Neuronal stem cell (in vitro differentiated cells): ENCODE measurements at regions not wholly inside any gene's neighbourhood (a gene's known extent, or its start where the extent isn't known, plus 50 kb on each side); places are given as distances from the start of the nearest gene placed in this dataset.

Experiments used
- DNase-seq: peaks from one replicate; pipeline ENCODE4 v3.0.0-alpha.2; 2013; ENCODE audit warnings: low spot score
- H2AFZ ChIP-seq: one replicate; pipeline ENCODE4 v1.6.1; 2013; ENCODE audit warnings: mild to moderate bottlenecking, low read length, inconsistent platforms
- H2AK5ac ChIP-seq: 2 replicates; pipeline ENCODE4 v1.6.1; 2013; ENCODE audit warnings: low read depth, mild to moderate bottlenecking, inconsistent platforms, low read length, moderate library complexity, mixed read lengths
- H2BK120ac ChIP-seq: 2 replicates; pipeline ENCODE4 v1.6.1; 2013; ENCODE audit warnings: low read depth, mild to moderate bottlenecking, inconsistent platforms, low read length, moderate library complexity, mixed read lengths
- H2BK12ac ChIP-seq: one replicate; pipeline ENCODE4 v1.6.1; 2013; ENCODE audit warnings: low read length, inconsistent platforms
- H2BK15ac ChIP-seq: 2 replicates; pipeline ENCODE4 v1.6.1; 2013; ENCODE audit warnings: mild to moderate bottlenecking, low read length, inconsistent platforms, mixed read lengths
- H2BK5ac ChIP-seq: one replicate; pipeline ENCODE4 v1.6.1; 2013; ENCODE audit warnings: inconsistent platforms, mild to moderate bottlenecking, low read length, moderate library complexity
- H3K14ac ChIP-seq: one replicate; pipeline ENCODE4 v1.6.1; 2013; ENCODE audit warnings: low read length, inconsistent platforms
- H3K18ac ChIP-seq: 2 replicates; pipeline ENCODE4 v1.6.1; 2013; ENCODE audit warnings: low read length, inconsistent platforms
- H3K23ac ChIP-seq: 2 replicates; pipeline ENCODE4 v1.6.1; 2013; ENCODE audit warnings: low read depth, mild to moderate bottlenecking, mixed read lengths, low read length, inconsistent platforms; ENCODE audit not compliant: poor library complexity
- H3K27ac ChIP-seq: replicated peaks from 3 replicates; pipeline ENCODE4 v1.5.1; 2013; ENCODE audit warnings: low read length, inconsistent platforms
- H3K27me3 ChIP-seq, 3 experiments: 2 replicates each; pipeline ENCODE4 v1.6.1; 2013; ENCODE audit warnings: low read length in 3 of 3, mild to moderate bottlenecking in 2 of 3, inconsistent platforms in 1 of 3, low read depth in 1 of 3, mixed read lengths in 1 of 3, moderate library complexity in 1 of 3; ENCODE audit not compliant: control insufficient read depth in 3 of 3, insufficient read depth in 3 of 3
- H3K36me3 ChIP-seq, 2 donors: replicated peaks in 1 of 2; 2 replicates each; pipeline ENCODE4 v1.6.1; 2013; ENCODE audit warnings: low read length in 2 of 2; ENCODE audit not compliant: control insufficient read depth in 2 of 2, insufficient read depth in 2 of 2
- H3K4ac ChIP-seq: 2 replicates; pipeline ENCODE4 v1.6.1; 2013; ENCODE audit warnings: inconsistent platforms, mild to moderate bottlenecking, low read length, moderate library complexity
- H3K4me1 ChIP-seq, 2 donors: 1 replicate in 1 of 2; 2 replicates in 1 of 2; pipeline ENCODE4 v1.6.1; 2013; ENCODE audit warnings: low read length in 2 of 2, low read depth in 1 of 2; ENCODE audit not compliant: control insufficient read depth in 2 of 2, insufficient read depth in 1 of 2
- H3K4me2 ChIP-seq: one replicate; pipeline ENCODE4 v1.6.1; 2013; ENCODE audit warnings: mild to moderate bottlenecking, low read length, inconsistent platforms; ENCODE audit not compliant: insufficient read depth, poor library complexity, severe bottlenecking
- H3K4me3 ChIP-seq, 2 donors: 2 replicates each; pipeline ENCODE4 v1.5.1; 2013; ENCODE audit warnings: low read length in 2 of 2, mild to moderate bottlenecking in 2 of 2, inconsistent platforms in 1 of 2, moderate library complexity in 1 of 2
- H3K79me1 ChIP-seq: one replicate; pipeline ENCODE4 v1.6.1; 2013; ENCODE audit warnings: low read depth, mild to moderate bottlenecking, inconsistent platforms, low read length, moderate library complexity
- H3K9ac ChIP-seq: one replicate; pipeline ENCODE4 v1.6.1; 2013; ENCODE audit warnings: mild to moderate bottlenecking, low read depth, low read length, inconsistent platforms; ENCODE audit not compliant: poor library complexity
- H3K9me3 ChIP-seq, 2 donors: replicated peaks in 1 of 2; 2 replicates each; pipeline versions ENCODE3 to v1.6.1; 2013; ENCODE audit warnings: low read length in 2 of 2, mild to moderate bottlenecking in 2 of 2, inconsistent platforms in 1 of 2, low read depth in 1 of 2, mixed read lengths in 1 of 2, moderate library complexity in 1 of 2; ENCODE audit not compliant: control insufficient read depth in 2 of 2, insufficient read depth in 1 of 2
- H4K8ac ChIP-seq: one replicate; pipeline ENCODE4 v1.6.1; 2013; ENCODE audit warnings: low read depth, mild to moderate bottlenecking, inconsistent platforms, low read length, moderate library complexity
- H4K91ac ChIP-seq: one replicate; pipeline ENCODE4 v1.6.1; 2013; ENCODE audit warnings: low read length, low read depth, mild to moderate bottlenecking, inconsistent platforms; ENCODE audit not compliant: poor library complexity
- WGBS, 2 donors: extraction: QIAGEN DNeasy Blood & Tissue Kit; methylation state at CpG; one replicate each; pipeline ENCODE4 v1.1.7; 2013; ENCODE audit warnings: missing lambda C conversion rate in 2 of 2, mixed read lengths in 1 of 2; ENCODE audit not compliant: insufficient read length in 2 of 2, insufficient replicate concordance in 1 of 2; ENCODE audit errors: extremely low coverage in 2 of 2; 5-methylcytosine and 5-hydroxymethylcytosine counted together

DNA sequence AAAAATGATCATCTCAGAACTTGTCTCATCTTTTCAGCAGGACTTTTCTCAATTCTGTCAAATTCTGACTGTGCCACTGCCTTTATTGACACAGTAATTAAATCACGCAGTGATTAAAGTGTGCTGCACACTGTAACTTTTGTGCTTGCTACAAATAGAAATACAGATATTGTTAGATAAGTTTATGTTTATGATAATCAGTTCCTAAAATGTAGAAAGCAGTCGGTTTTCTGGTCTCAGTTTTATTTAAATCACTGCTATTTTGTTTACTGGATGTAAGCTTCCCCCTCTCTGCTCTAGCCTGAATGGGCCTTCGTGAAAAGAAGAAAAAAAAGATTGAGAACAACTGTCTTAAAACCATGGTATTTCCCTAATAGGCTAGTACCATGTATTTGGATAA lies 258.8 kb upstream of the STARD13 start:
- peak overlapping the region; percentile 55 for H3K27ac ChIP-seq
- H3K27me3 ChIP-seq = no peaks in the 10 kb centered on the region
- no peak overlapping the region for H3K4me2 ChIP-seq
- H4K8ac ChIP-seq = no peak overlapping the region
- no peak for DNase-seq
- no peak overlapping the region for H3K4ac ChIP-seq
- H2BK120ac ChIP-seq = no peak overlapping the region
- no peak overlapping the region for H3K18ac ChIP-seq
- no peak overlapping the region for H2BK12ac ChIP-seq
- no peak overlapping the region for H2BK5ac ChIP-seq
- H3K79me1 ChIP-seq = no peaks in the 10 kb centered on the region
- H3K9ac ChIP-seq = no peak overlapping the region
- no peaks in the 10 kb centered on the region for H3K36me3 ChIP-seq
- no CpG with 5 or more reads among the region's 3 CpGs for WGBS, 2 donors
- peaks cover 0 to 4% of the 10 kb centered on the region in 2 donors for H3K4me1 ChIP-seq
- no peak overlapping the region for H2AK5ac ChIP-seq
- no peak overlapping the region for H2BK15ac ChIP-seq
- H3K14ac ChIP-seq = no peak overlapping the region
- no peak overlapping the region for H3K4me3 ChIP-seq
- H3K23ac ChIP-seq = no peak overlapping the region
- peak overlapping the region; percentile 33 for H2AFZ ChIP-seq
- H3K9me3 ChIP-seq = peaks cover 0 to 1% of the 10 kb centered on the region in 2 donors
- no peak overlapping the region for H4K91ac ChIP-seq

DNA sequence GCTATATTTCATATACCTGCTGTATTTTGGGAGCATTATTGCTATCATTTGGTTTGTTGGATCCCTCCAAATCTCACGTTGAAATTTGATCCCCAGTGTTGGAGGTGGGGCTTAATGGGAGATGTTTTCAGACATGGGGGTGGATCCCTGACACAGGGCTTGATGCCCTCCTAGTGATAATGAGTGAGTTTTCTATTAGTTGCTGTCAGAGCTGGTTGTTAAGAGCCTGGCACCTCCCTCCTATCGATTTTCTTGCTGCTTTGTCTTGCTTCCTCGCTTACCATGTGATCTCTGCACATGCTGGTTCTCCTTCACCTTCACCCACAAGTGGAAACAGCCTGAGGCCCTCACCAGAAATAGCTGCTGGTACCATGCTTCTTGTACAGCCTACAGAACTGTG lies 259.9 kb upstream of the STARD13 start:
- DNase-seq = no peak
- Histone ChIP-seq H3K4me1 (peaks cover 0 to 4% of the 10 kb centered on the region in 2 donors), H2BK12ac (no peak overlapping the region), H3K4me3 (no peak overlapping the region), H3K18ac (no peak overlapping the region), H4K91ac (no peak overlapping the region), H3K27me3 (no peaks in the 10 kb centered on the region), H3K14ac (no peak overlapping the region), H2BK120ac (no peak overlapping the region), H3K4me2 (no peak overlapping the region), H3K9me3 (peaks cover 0 to 1% of the 10 kb centered on the region in 2 donors), H3K79me1 (no peaks in the 10 kb centered on the region), H2BK5ac (no peak overlapping the region), H2AK5ac (no peak overlapping the region), H3K36me3 (no peaks in the 10 kb centered on the region), H3K23ac (no peak overlapping the region), H2BK15ac (no peak overlapping the region), H4K8ac (no peak overlapping the region), H3K4ac (no peak overlapping the region), H3K27ac (no peak overlapping the region), H2AFZ (no peak overlapping the region), H3K9ac (no peak overlapping the region)
- no CpG with 5 or more reads among the region's 3 CpGs for WGBS, 2 donors

DNA sequence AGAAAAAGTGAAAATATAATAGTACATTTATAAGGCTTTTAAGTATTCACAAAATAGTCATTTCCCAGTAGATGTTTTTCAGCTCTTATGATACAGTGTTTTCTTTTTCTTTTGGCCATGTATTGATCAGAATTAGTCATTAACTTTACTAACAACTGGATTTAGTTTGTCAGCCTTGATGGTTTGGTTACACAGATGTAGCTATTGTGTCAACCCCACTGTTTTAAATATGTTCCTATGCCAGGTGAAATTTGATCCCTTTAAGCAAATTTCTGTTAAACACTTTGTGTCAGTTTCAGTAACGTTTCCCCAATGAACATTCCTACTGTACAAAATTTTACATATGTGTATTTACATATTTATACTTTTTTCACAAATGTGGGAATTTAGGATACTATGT lies 261.5 kb upstream of the STARD13 start:
- no CpG with 5 or more reads among the region's 1 CpG for WGBS, 2 donors

GRCh38 chr13:33548069-33548468 lies 262.5 kb upstream of the STARD13 start:
- H3K4me1 ChIP-seq = no peaks in the 10 kb centered on the region
- H4K8ac ChIP-seq = no peak overlapping the region
- peaks cover 0 to 1% of the 10 kb centered on the region in 2 donors for H3K9me3 ChIP-seq
- no peak overlapping the region for H3K9ac ChIP-seq
- no peak overlapping the region for H3K14ac ChIP-seq
- no peak overlapping the region for H2BK15ac ChIP-seq
- no peak overlapping the region for H3K27ac ChIP-seq
- H3K79me1 ChIP-seq = no peaks in the 10 kb centered on the region
- no peak for DNase-seq
- no peak overlapping the region for H3K4ac ChIP-seq
- H2BK5ac ChIP-seq = no peak overlapping the region
- H4K91ac ChIP-seq = no peak overlapping the region
- no peak overlapping the region for H3K18ac ChIP-seq
- no peak overlapping the region for H2AK5ac ChIP-seq
- no peak overlapping the region for H2BK12ac ChIP-seq
- no peak overlapping the region for H2BK120ac ChIP-seq
- no peaks in the 10 kb centered on the region for H3K36me3 ChIP-seq
- no peaks in the 10 kb centered on the region for H3K27me3 ChIP-seq
- no peak overlapping the region for H2AFZ ChIP-seq
- no peak overlapping the region for H3K4me2 ChIP-seq
- H3K23ac ChIP-seq = no peak overlapping the region
- H3K4me3 ChIP-seq = no peak overlapping the region

More for the DNA sequence above, 261.5 kb upstream of the STARD13 start:
- H2BK12ac ChIP-seq = no peak overlapping the region
- no peak overlapping the region for H3K23ac ChIP-seq
- no peak overlapping the region for H3K9ac ChIP-seq
- no peak overlapping the region for H4K8ac ChIP-seq
- no peak overlapping the region for H3K14ac ChIP-seq
- DNase-seq = no peak
- H2BK5ac ChIP-seq = no peak overlapping the region
- no peaks in the 10 kb centered on the region for H3K79me1 ChIP-seq
- no peaks in the 10 kb centered on the region for H3K4me1 ChIP-seq
- H4K91ac ChIP-seq = no peak overlapping the region
- no peak overlapping the region for H2AK5ac ChIP-seq
- H3K4ac ChIP-seq = no peak overlapping the region
- H2BK120ac ChIP-seq = no peak overlapping the region
- no peaks in the 10 kb centered on the region for H3K36me3 ChIP-seq
- H3K27ac ChIP-seq = no peak overlapping the region
- no peak overlapping the region for H3K18ac ChIP-seq
- no peak overlapping the region for H2BK15ac ChIP-seq
- H3K4me3 ChIP-seq = no peak overlapping the region
- no peak overlapping the region for H3K4me2 ChIP-seq
- H2AFZ ChIP-seq = no peak overlapping the region
- H3K9me3 ChIP-seq = peaks cover 0 to 1% of the 10 kb centered on the region in 2 donors
- no peaks in the 10 kb centered on the region for H3K27me3 ChIP-seq
